Activated CD8-positive, alpha-beta memory T cell treated with anti-CD3 and anti-CD28 coated beads for 1 hour (primary cell): ENCODE measurements at regions not wholly inside any gene's neighbourhood (a gene's known extent, or its start where the extent isn't known, plus 50 kb on each side); places are given as distances from the start of the nearest gene placed in this dataset.

Experiments used
- DNase-seq, 2 donors: peaks; one replicate each; pipeline ENCODE4 v3.0.0-alpha.2; 2020; ENCODE audit warnings: low read depth in 1 of 2; ENCODE audit errors: extremely low read depth in 1 of 2

DNA sequence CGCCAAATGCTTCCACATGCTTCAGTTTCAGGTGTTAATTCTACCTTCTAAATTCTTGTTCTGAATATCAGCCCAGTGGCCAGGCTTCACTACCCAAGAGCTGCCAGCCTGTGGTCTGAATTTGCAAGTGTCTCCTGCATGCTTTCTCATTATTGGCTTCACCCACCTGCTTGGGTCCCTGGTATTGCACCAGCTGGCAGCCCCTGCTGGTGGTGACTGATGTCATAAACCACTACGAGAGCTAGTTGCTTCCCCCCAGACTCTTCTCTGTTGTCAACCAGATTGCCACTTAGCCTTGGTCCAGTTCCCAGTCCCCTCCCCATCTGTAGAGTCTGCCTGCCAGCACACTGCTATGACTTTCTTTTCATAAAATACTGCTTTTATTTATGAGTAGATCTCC, 197.7 kb upstream of the DUSP10 start:
- no peak for DNase-seq

DNA sequence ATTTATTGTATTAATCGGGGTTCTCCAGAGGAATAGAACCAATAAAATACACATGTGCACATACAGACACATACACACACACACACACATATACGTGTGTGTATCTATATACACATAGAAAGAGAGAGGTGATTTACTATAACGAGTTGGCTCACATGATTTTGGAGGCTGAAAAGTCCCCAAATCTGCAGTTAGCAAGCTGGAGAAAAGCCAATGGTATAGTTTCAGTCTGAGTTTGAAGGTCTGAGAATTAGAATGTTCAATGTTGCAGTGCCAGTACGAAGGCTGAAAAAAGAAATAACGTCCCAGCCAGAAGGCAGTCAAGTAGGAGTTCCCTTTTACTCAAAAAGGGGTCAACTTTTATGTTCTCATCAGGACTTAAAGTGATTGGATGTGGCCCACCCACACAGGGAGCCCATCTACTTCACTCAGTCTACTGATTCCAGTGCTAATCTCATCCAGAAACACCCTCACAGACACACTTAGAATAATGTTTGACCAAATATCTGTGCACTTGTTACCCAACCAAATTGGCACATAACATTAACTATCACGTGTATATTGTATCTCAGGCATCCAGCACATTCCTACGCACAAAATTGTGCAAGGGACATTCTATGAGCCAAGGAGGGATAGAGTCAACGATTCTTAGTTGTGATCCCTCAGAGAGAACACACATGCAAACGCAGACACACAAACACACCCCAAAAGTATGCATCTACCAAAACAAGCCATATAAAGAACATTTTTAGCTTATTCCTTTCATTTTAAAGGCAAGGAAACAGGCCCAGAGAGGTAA, 195.5 kb upstream of the DUSP10 start:
- DNase-seq = no peak

DNA sequence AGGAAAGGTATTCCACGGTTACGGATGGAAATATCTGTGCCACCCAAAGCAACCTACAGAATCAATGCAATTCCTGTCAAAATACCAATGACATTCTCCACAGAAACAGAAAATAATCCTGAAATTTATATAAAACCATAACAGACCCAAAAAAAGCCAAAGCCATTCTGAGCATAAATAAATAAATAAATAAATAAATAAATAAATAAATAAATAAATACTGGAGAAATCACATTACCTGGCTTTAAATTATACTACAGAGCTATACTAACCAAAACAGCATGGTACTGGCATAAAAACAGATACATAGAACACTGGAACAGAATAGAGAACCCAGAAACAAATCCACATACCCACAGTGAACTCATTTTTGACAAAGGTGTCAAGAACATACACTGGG, 191.9 kb upstream of the DUSP10 start:
- DNase-seq = no peak

DNA sequence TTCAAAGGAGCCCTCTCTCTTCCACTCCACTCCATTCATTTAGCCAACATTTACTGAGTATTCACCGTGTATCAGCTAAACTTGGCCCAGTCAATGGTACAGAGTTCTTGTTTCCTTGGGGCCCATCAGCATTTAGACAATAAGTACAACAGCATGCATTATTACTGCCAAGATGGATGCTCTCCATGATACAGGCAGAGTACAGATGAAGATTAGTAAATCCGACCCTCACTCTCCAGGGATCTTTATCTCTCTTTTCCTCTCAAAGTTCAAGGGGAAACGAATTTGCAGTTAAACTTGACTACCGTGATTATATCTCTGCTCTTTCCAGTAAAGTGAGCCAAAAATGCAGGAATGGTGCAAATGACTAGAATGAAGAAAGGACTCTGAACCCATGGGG, 184.6 kb upstream of the DUSP10 start:
- no peak for DNase-seq

DNA sequence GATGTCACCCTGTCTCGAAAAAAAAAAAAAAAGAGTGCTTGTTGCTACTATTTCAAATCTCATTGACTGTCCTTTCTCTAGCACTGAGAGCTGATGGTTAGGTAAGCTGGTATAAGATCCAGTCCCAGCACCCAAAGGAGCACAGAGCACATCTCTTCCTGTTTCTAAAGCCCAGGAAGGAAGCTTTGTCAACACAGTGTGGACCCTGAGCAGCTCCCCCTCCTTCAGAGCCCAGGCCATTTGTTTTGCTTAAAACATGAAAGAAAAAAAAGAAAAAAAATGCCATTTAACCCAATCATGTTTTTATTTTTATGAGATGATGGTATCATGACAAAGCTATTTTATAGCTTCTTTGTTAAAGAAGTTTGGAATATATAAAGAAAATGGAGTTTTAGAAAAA, 184.1 kb upstream of the DUSP10 start:
- DNase-seq = no peak

DNA sequence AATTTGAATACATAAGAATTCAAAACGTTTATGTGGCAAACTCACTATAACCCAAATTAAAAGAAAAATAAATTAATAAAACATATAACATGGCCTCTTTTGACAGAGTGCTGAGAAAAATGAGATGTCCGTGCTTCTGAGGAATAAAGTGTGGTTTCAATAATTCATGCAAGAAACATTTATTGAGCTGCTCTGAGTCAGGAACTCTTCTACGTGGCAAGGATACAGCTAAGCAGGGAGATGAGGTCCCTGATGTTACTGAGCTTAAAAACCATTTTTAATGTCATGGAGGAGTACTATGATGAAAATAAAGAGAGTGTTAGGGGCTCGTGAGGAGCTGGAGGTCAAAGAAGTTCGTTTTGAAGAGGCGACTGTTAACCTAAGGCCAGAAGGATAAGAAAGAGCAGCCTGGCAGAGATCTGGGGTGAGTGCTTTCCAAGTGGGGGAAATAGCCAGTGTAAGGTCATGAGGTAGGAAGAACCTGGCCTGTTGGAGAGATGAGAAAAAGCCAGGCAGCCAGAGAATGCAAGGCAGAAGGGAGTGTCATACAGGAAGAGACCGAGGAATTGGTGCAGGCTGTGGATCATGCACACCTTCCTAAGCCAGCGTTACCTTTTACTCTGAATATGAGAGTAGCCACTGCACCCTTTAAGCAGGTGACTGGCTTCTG, 182.2 kb upstream of the DUSP10 start:
- no peak for DNase-seq

DNA sequence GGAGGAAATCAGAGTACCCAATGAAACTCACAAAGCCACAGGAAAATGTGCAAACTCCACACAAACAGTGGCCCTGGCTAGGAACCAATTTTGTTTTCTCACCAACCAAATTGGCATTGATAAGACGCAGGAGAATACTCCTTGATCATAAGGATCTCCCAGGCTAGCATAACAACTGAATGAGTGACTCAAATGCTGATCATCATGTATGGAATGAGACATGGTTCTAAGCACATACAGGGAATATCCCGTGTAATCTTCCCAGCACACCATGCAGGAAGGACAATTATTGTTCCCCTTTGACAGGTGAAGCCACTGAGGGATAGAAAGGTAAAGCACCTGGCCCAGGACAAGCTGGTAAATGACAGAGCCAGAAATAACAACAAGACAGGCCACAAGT, 180.0 kb upstream of the DUSP10 start:
- no peak for DNase-seq

DNA sequence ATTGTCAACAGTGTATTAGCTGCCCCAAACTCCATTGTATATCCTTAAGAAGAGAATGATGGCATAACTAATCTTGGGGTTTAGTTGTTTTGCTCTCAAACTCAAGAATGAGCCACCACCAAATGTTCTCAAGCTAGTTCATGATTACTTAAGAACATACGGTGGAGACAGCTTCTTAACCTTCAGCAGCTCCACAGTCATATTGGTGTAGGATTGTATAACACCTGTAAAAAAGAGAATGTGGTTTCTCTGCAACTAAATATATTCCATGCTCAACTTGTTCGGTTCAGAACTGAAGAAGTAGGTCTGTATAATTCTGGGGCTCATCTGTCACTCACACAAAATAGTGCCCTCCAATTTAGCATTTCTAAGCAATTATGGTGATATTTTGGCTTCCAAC, 177.9 kb upstream of the DUSP10 start:
- DNase-seq = no peak

DNA sequence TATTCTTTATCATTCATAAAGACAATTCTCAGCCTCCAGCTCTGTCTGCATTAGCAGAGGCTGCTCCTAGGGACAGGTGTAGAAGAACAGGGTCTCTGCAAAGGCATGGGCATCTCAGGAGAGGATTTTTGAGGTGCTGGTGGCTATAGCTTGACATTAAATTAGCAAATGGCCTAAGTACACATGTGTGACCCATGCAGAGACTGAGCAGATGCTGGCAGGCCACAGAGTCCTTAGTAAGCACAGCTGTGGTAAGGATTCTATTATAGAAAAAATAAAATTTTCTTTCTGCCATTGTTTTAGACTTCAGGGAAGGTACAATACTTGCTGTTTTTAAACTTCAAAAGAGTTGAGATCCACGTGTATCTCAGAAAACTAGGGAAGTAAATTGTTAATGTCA, 177.5 kb upstream of the DUSP10 start:
- DNase-seq = no peak

DNA sequence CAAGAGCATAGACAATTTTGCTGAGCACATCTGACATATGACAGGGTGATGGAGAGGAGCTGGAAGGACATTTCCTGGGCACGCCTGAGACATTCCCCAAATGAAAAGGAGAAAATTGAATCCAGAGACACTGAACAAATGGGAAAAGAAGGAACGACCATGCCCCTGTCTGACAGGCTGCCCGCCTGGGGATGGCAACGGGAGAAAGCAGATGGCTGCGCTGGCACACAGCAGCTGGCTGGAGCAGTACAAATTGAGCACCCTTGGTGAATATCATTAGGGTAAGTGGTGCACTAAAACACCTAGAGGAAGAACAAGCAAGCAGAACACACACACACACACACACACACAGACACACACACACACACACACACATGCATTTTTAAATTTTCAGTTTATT, 174.3 kb upstream of the DUSP10 start:
- no peak for DNase-seq

DNA sequence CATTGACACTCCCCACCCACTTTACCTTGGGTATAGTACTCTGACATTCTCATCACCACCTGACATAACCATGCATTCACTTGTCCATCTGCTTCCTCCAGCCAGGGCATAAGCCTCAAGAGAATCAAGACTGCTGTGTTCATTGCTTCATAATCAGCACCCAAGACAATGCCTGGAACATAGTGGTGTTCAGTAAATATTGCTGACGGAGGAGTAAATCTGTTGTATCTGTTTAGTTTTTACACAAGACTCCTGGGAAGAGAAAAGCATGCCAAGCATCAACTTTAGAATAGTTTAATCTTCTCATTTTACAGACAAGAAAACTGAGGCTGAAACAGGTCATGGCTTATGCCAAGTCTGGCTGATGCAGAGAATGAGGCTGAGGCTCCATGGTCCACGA, 173.9 kb upstream of the DUSP10 start:
- DNase-seq = no peak

DNA sequence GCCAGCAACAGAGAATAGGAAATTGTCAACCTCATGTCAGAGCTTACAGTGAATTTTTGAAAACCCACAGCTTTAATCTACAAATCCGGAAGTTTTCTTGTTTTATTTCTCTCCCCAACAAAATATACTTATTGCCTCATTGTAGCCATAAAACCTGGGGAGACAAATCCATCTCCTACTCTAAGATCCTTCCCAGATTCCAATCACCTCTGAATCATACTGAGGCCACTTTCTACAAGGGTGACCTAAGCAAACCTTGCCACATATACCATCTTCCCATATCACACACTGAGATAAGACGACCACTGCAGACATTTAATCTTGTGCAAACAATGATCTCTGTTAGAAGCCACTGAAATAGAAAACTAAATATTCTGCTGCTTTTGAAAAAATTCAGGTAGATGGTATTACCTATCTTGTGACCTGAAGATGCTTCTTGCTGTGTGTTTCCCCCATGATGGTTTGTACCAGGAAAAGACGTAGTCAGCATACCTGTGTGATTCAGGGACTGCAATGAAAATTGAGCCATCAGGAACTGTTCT, 171.5 kb upstream of the DUSP10 start:
- DNase-seq = no peak

DNA sequence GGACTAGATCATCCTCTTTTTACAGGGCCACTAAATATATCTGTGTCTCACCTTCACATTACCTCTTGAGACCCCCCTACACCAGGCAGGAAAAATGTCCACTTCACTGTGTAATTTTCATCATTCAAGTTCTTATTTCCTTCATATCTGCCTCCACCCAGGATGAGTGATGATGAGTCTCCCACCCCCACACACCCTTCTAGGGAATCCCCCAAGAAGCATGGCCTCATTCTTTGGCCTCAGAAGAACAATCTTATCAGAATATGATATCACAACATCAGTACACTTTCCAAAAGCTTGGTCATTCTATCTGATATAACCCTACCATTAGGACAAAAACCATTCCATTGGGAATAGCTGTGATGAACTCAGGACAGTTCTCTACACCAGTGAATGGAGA, 170.3 kb upstream of the DUSP10 start:
- DNase-seq = no peak

DNA sequence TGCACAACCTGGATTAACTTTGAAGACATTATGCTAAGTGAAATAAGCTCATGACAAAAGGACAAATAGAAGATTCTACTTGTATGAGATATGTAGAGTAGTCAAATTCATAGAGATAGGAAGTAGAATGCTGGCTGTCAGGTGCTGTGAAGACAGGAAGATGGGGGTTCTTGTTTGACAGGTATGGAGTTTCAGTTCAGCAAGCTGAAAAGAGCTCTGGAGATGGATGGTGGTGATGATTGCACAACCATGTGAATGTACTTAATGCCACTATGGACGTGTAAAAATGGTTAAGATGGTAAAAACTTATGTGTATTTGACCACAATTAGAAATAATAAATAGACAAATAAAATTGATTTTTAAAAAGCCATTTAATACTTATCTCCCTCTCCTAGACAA, 169.8 kb upstream of the DUSP10 start:
- no peak for DNase-seq

DNA sequence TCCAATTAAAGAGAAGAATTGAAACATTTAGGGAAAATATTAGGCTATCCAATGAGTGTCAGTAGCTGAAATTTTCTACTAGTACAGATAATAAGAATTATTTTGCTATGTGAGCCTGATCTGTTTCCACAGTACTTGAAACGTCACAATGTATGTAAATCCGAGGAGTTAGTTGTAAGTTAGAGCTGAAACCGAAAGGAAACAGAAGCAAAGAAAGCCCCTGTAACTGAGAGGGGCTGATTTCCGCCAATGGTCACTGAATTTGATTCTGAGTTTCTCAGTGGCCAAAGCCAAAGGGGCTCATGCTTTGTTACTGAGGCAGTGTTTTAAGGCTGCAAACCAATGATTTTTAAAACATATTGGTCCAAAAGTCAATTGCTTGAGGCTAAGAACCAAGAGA, 168.3 kb upstream of the DUSP10 start:
- no peak for DNase-seq

DNA sequence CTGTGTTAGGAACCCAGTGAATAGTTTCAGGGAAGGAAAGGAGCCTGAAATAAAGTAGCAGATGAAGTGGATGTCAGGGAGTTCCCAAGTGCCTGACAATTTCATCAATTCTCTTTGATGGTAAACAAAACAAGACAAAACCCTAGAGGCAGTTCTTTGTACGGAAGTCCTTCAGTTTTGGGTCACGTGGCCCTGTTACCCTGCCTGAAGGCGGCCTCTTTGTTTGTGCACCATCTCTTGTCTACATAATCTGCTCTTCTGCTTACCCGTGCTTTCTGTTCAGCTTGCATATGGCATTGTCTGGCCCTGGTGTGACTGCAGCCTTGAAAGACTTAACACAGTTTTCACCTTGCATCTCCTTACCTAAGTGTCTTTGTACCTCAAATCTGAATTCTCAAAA, 166.7 kb upstream of the DUSP10 start:
- DNase-seq = no peak

DNA sequence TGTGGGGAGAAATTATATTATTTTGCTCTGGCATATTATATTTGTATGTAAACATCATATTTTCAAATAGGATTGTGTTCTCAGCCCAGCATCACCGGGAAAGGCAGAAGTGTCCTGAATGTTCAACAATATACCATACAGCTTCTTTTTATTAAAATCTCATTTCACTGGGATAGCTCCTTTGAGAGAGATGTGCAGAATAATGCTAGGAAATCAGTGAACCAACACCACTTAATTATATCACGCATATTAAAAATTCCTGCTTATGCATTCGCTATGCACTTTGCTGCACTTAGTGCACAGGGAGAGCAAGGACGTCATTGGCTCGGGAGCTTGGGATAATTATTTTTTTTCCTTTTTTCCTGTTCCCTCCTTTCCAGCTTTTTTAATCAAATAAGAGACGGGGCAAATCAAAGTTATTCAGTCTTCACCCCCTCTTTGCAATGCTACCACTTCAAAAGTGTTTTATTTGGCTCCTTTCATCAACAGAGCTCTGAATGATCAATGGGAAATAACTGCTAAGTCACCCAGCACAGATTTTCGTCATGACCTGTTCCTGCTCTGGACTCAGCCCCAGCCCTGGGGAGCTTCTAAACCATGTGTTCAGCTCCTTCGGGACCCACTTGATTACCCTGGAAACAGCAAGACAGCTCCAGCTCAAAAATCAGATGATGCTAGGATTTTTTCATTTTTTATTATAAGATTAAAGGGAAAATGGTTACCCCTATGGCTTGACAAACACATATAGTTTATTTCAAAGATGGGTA, 165.5 kb upstream of the DUSP10 start:
- DNase-seq = no peak

DNA sequence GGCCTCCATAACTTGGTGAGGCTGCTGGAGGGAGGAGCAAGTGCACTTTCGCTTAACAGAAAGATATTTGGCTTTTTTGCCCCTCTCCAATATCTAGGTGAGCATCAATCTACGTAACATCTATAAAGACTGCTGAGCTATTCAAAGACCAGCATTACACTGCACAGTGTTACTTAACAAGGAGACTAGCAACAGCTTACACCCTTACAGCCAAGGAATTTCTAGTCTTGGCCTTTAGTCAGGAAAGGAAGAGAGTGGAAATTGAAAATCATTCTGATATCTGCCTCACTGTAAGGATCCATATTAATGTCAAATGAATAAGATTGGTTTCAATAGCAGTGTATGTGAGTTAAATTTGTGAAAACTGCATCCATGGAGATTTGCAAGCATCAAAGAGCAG, 163.9 kb upstream of the DUSP10 start:
- DNase-seq = no peak

DNA sequence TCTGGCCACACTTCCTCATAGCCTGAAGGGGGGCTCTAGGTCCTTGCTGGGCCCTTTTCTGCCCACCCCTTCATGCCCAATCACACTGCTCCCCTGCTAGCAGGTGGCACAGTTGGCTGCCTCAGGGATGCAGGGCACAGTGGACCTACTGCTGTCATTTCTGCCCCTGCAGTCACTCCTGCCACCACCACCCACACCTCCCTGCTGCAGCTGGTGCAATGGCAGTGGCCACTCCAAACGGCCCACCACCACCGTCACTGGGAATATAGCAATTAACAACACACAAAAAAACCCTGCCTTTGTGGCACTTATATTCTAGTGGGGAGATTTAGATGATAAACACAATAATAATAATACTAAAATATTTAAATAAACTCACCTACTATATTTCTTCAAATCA, 162.4 kb upstream of the DUSP10 start:
- DNase-seq = no peak

DNA sequence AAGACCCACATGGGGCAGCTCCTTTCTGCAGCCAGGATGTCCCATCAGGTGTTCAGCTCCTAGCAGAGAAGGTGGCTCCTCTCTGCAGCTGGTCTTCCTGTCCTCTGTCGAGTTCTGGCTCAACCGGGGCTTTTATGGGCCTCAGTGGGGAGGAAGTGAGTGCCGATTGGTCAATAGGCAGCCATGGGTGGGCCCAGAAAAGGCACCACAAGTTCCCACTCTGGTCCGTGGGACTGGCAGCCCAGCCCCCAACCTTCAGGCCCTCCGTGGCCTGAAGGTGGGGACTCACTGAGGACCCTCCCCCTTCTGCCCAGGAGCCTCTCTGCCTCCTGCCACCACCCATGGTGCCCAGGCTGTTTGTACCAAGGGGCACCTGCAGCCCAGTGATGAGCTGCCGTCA, 161.7 kb upstream of the DUSP10 start:
- DNase-seq = no peak

DNA sequence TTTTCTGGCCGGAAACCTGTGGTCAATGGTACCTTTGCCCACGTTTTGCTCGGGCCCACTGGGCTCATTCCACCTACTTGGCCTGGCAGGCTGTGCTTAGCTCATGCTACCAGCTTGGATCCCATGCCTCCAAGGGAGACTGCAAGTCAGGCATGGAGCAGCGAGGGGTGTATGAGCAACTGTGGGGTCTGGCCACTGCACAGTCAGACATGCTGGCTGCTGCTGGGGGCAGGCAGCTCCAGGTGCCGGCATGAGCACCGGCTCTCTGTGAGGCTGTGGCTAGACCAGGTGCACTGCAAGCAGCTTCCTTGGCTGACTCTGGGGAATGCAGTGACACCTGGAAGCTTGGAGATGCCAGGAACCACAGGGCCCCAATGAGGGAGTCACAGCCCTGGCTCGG, 161.1 kb upstream of the DUSP10 start:
- DNase-seq = no peak

DNA sequence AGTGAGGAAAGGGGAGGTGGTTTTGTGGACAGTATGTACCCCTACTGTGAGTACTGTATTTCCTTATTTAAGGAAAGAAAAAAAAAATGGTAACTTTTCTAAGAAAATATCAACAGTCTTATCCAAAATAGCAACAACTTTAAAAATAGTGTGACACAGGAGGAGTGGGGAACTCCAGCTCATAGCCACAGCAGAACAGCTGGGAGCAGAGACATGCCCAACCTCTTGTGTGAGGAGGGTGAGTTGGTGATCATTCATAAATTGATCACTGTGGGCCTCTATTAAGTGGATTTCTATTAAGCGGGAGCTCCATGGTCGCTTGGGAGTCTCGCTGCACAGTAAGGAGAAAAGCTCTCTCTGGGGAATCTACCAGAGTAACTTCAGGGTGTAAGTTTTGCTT, 158.8 kb upstream of the DUSP10 start:
- no peak for DNase-seq
